OCI-LY1 (cell line): ENCODE measurements at regions not wholly inside any gene's neighbourhood (a gene's known extent, or its start where the extent isn't known, plus 50 kb on each side); places are given as distances from the start of the nearest gene placed in this dataset.

Source experiments
- H2AFZ ChIP-seq: fragments of 200-600 bp; sonication (generic), shearing (Covaris generic); 2 replicates; pipeline ENCODE4 v1.6.0; 2014; ENCODE audit warnings: antibody characterized with exemption, mild to moderate bottlenecking, low read length
- H3F3A ChIP-seq: fragments of 200-600 bp; sonication (generic), shearing (Covaris generic); 2 replicates; pipeline ENCODE4 v1.6.0; 2014; ENCODE audit warnings: mild to moderate bottlenecking, antibody characterized with exemption, low read length, moderate library complexity; ENCODE audit not compliant: insufficient read depth
- H3K27ac ChIP-seq: fragments of 200-600 bp; sonication (generic); 2 replicates; pipeline ENCODE4 v1.5.1; 2014; ENCODE audit warnings: low read length, mixed run types, mild to moderate bottlenecking, low read depth; ENCODE audit not compliant: poor library complexity, severe bottlenecking
- H3K27me3 ChIP-seq: fragments of 200-600 bp; sonication (generic); 2 replicates; pipeline ENCODE4 v1.6.0; 2014; ENCODE audit warnings: antibody characterized with exemption, mild to moderate bottlenecking, low read length, moderate library complexity; ENCODE audit not compliant: insufficient read depth
- H3K36me3 ChIP-seq: fragments of 200-600 bp; sonication (generic); 2 replicates; pipeline ENCODE4 v1.6.1; 2014; ENCODE audit warnings: mild to moderate bottlenecking, antibody characterized with exemption, low read length, moderate library complexity, mixed read lengths; ENCODE audit not compliant: insufficient read depth
- H3K4me1 ChIP-seq: fragments of 200-600 bp; sonication (generic); 2 replicates; pipeline ENCODE4 v1.5.1; 2014; ENCODE audit warnings: mild to moderate bottlenecking, low read length, moderate library complexity; ENCODE audit not compliant: insufficient read depth, severe bottlenecking
- H3K4me2 ChIP-seq: fragments of 200-600 bp; sonication (generic), shearing (Covaris generic); 2 replicates; pipeline ENCODE4 v1.6.1; 2014; ENCODE audit warnings: low read length
- H3K4me3 ChIP-seq: fragments of 200-600 bp; sonication (generic); 2 replicates; pipeline ENCODE4 v1.5.1; 2014; ENCODE audit warnings: low read length, low read depth, mild to moderate bottlenecking, mixed read lengths; ENCODE audit not compliant: poor library complexity, severe bottlenecking
- H3K79me2 ChIP-seq: fragments of 200-600 bp; shearing (Covaris generic); 2 replicates; pipeline ENCODE4 v1.6.1; 2016; ENCODE audit warnings: mixed run types, low read length, mixed read lengths; ENCODE audit not compliant: insufficient read depth
- H3K9ac ChIP-seq: fragments of 200-600 bp; sonication (generic), shearing (Covaris generic); 2 replicates; pipeline ENCODE4 v1.6.1; 2014; ENCODE audit warnings: mild to moderate bottlenecking, low read length, mixed read lengths
- H3K9me2 ChIP-seq: fragments of 200-600 bp; sonication (generic), shearing (Covaris generic); 2 replicates; pipeline ENCODE4 v1.6.1; 2014; ENCODE audit warnings: low read depth, mild to moderate bottlenecking, low read length, mixed read lengths
- H3K9me3 ChIP-seq: fragments of 200-600 bp; shearing (Covaris generic); 2 replicates; pipeline ENCODE4 v1.6.1; 2014; ENCODE audit warnings: low read length, mixed read lengths
- H4K20me1 ChIP-seq: fragments of 200-600 bp; sonication (generic), shearing (Covaris generic); 2 replicates; pipeline ENCODE4 v1.6.0; 2016; ENCODE audit warnings: mild to moderate bottlenecking, low read length; ENCODE audit not compliant: insufficient read depth
- CTCF ChIP-seq: fragments of 200-600 bp; sonication (generic), shearing (Covaris generic); IDR thresholded peaks from 2 replicates; pipeline ENCODE4 v1.5.1; 2017; ENCODE audit warnings: mild to moderate bottlenecking, antibody characterized with exemption, low read length, moderate library complexity, mixed read lengths
- EZH2 ChIP-seq: fragments of 200-600 bp; sonication (generic), shearing (Covaris generic); IDR thresholded peaks from 2 replicates; pipeline ENCODE4 v1.8.0; 2017; ENCODE audit warnings: borderline replicate concordance, mixed run types, mild to moderate bottlenecking, antibody characterized with exemption, low read length, moderate library complexity, mixed read lengths

DNA sequence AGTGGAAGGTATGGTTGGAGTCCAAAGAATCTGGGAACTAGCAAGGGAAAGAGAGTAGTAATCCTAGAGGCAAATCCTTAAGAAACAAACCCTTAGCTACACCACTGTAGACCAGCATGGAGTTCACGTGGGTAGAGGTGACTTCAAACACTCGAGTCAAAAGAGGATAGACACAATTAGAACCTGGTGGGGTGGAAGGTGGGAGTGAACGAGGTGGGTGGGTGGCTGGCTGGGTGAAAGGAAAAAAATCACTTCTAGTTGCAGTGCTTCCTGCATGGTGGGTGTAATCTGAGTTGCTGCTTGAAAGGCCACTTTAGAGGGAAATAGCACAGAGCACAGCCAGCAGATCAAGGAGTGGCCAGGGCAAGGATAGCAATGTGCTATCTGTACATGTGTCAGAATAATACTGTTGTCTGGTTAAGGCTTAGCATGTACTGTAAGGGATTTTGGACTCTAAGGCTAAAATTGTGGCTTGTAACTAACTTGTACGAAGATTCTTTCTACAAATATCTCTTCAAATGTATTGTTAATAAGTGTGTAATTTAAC lies 356.2 kb downstream of the GRIA2 start:
- H3K4me3 ChIP-seq, result no peak overlapping the region
- H3K79me2 ChIP-seq, result no peaks in the 10 kb centered on the region
- no peaks in the 10 kb centered on the region for H3K9me2 ChIP-seq
- no peaks in the 10 kb centered on the region for H4K20me1 ChIP-seq
- no peak for TF ChIP-seq CTCF
- no peaks in the 10 kb centered on the region for H3F3A ChIP-seq
- H3K4me2 ChIP-seq, result no peak overlapping the region
- no peaks in the 10 kb centered on the region for H3K36me3 ChIP-seq
- H3K27me3 ChIP-seq, result no peaks in the 10 kb centered on the region
- no peaks in the 10 kb centered on the region for H3K4me1 ChIP-seq
- no peak overlapping the region for H3K9ac ChIP-seq
- H3K27ac ChIP-seq, result no peak overlapping the region
- no peaks in the 10 kb centered on the region for H3K9me3 ChIP-seq
- H2AFZ ChIP-seq, result no peak overlapping the region

DNA sequence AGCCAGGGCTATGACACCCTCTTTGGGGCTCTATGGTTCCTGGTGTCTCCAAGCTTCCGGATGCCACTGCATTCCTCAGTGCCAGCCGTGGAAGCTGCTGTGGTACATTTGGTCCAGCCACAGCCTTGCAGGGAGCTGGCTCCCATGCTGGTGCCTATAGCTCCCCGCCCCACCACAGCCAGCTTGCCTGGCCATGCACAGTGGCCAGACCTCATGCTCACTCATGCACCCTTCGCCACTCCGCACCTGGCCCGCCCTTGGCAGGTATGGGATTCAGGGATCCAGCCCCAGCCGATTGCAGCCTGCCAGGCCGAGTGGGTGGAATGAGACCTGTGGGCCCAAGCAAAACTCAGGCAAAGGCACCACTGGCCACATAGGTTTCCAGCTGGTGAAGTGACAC lies 354.8 kb downstream of the GRIA2 start:
- Histone ChIP-seq H3K36me3 (no peaks in the 10 kb centered on the region), H3K79me2 (no peaks in the 10 kb centered on the region), H3K4me3 (no peak overlapping the region), H2AFZ (no peak overlapping the region), H4K20me1 (no peaks in the 10 kb centered on the region), H3K9me3 (no peaks in the 10 kb centered on the region), H3K27me3 (no peaks in the 10 kb centered on the region), H3K27ac (no peak overlapping the region), H3K9me2 (no peaks in the 10 kb centered on the region), H3K9ac (no peak overlapping the region), H3F3A (no peaks in the 10 kb centered on the region), H3K4me2 (no peak overlapping the region), H3K4me1 (no peaks in the 10 kb centered on the region)
- TF ChIP-seq EZH2 (no peak), CTCF (no peak)

DNA sequence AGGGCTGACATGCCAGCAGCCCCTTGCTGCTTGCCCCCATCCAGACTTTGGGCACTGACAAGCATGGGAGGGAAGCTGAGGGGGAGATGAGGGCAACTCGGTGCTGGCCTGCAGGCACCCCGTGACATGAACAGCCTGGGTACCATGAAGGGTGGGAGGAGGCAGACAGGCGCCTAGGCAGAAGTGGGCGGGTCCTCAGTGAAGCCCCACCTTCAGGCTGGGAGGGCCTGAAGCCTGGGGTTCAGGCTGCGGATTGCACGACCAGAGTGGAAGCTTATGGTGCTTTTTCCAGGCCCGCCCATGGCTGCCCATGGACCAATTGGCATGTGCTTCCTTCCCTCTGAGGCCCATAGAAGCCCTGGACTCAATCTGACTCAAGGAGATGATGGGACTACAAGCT lies 354.1 kb downstream of the GRIA2 start:
- no peak for TF ChIP-seq CTCF
- no peaks in the 10 kb centered on the region for H3K79me2 ChIP-seq
- H4K20me1 ChIP-seq, result no peaks in the 10 kb centered on the region
- no peak overlapping the region for H3K9ac ChIP-seq
- H3K4me2 ChIP-seq, result no peak overlapping the region
- no peak overlapping the region for H2AFZ ChIP-seq
- no peaks in the 10 kb centered on the region for H3K36me3 ChIP-seq
- H3K27ac ChIP-seq, result no peak overlapping the region
- H3K27me3 ChIP-seq, result no peaks in the 10 kb centered on the region
- H3K9me2 ChIP-seq, result no peaks in the 10 kb centered on the region
- no peaks in the 10 kb centered on the region for H3F3A ChIP-seq
- H3K4me3 ChIP-seq, result no peak overlapping the region
- H3K4me1 ChIP-seq, result no peaks in the 10 kb centered on the region
- no peaks in the 10 kb centered on the region for H3K9me3 ChIP-seq
